NB4 (cell line): ENCODE measurements at regions not wholly inside any gene's neighbourhood (a gene's known extent, or its start where the extent isn't known, plus 50 kb on each side); places are given as distances from the start of the nearest gene placed in this dataset.
A peak's percentile ranks its signal among the peaks of the same experiment; 100 is the strongest.

Experiments used
- CTCF ChIP-seq: IDR thresholded peaks from one replicate; pipeline ENCODE4 v1.5.1; 2012; ENCODE audit warnings: low read depth, low read length
- POLR2A ChIP-seq: IDR thresholded peaks from 2 replicates; pipeline ENCODE4 v1.6.1; 2011; ENCODE audit warnings: mild to moderate bottlenecking; ENCODE audit not compliant: insufficient read length; ENCODE audit errors: extremely low read depth

GRCh38 chr10:20492447-20492846 lies 404.7 kb downstream of the NEBL start:
- TF ChIP-seq POLR2A (no peak), CTCF (peak; percentile 1)
